Neutrophil (primary cell): ENCODE measurements at regions not wholly inside any gene's neighbourhood (a gene's known extent, or its start where the extent isn't known, plus 50 kb on each side); places are given as distances from the start of the nearest gene placed in this dataset.
"Not testable (repeated sequence)": the region's sequence is repeated elsewhere in the genome, so short reads cannot be mapped to it uniquely, and the experiment has no call there.

Source experiments
- H3K27ac ChIP-seq: fragments of 200-600 bp; sonication (generic); 2 replicates; pipeline ENCODE4 v1.5.1; 2016; ENCODE audit warnings: mild to moderate bottlenecking, moderate library complexity
- H3K27me3 ChIP-seq: fragments of 200-600 bp; sonication (generic); 2 replicates; pipeline ENCODE4 v1.6.0; 2016; ENCODE audit warnings: mild to moderate bottlenecking
- H3K36me3 ChIP-seq: fragments of 200-600 bp; sonication (generic); 2 replicates; pipeline ENCODE4 v1.5.1; 2017
- H3K4me1 ChIP-seq, 2 experiments: fragments of 200-600 bp in 1 of 2; sonication (generic) in 1 of 2; 1 replicate in 1 of 2; 2 replicates in 1 of 2; pipeline versions ENCODE4 v1.5.1 to v1.6.1; 2013 to 2016; ENCODE audit warnings: low read depth in 1 of 2, low read length in 1 of 2, mild to moderate bottlenecking in 1 of 2, moderate library complexity in 1 of 2; ENCODE audit not compliant: control insufficient read depth in 1 of 2, insufficient read depth in 1 of 2
- H3K4me3 ChIP-seq, 2 experiments: fragments of 200-600 bp in 1 of 2; sonication (generic) in 1 of 2; 1 replicate in 1 of 2; 2 replicates in 1 of 2; pipeline ENCODE4 v1.5.1; 2013 to 2016; ENCODE audit warnings: low read depth in 1 of 2, low read length in 1 of 2, mild to moderate bottlenecking in 1 of 2, moderate library complexity in 1 of 2
- H3K9me3 ChIP-seq: fragments of 200-600 bp; sonication (generic); 2 replicates; pipeline ENCODE4 v1.5.1; 2016
- TF ChIP-seq, protein P1 (sequence below): fragments of 200-600 bp; sonication (generic); IDR thresholded peaks from 2 replicates; pipeline ENCODE4 v1.5.1; 2016; ENCODE audit warnings: antibody characterized with exemption

GRCh38 chr20:53866794-53867740 is 203.3 kb downstream of the BCAS1 start:
- TF ChIP-seq, protein P1, sequence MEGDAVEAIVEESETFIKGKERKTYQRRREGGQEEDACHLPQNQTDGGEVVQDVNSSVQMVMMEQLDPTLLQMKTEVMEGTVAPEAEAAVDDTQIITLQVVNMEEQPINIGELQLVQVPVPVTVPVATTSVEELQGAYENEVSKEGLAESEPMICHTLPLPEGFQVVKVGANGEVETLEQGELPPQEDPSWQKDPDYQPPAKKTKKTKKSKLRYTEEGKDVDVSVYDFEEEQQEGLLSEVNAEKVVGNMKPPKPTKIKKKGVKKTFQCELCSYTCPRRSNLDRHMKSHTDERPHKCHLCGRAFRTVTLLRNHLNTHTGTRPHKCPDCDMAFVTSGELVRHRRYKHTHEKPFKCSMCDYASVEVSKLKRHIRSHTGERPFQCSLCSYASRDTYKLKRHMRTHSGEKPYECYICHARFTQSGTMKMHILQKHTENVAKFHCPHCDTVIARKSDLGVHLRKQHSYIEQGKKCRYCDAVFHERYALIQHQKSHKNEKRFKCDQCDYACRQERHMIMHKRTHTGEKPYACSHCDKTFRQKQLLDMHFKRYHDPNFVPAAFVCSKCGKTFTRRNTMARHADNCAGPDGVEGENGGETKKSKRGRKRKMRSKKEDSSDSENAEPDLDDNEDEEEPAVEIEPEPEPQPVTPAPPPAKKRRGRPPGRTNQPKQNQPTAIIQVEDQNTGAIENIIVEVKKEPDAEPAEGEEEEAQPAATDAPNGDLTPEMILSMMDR = no peak
- no peaks in the 10 kb centered on the region for H3K36me3 ChIP-seq
- no peaks in the 10 kb centered on the region for H3K9me3 ChIP-seq
- H3K4me3 ChIP-seq = no peak overlapping the region
- no peaks in the 10 kb centered on the region for H3K27me3 ChIP-seq
- H3K27ac ChIP-seq = peak overlapping the region; percentile 66
- peaks cover 33 to 38% of the 10 kb centered on the region in 2 experiments for H3K4me1 ChIP-seq

DNA sequence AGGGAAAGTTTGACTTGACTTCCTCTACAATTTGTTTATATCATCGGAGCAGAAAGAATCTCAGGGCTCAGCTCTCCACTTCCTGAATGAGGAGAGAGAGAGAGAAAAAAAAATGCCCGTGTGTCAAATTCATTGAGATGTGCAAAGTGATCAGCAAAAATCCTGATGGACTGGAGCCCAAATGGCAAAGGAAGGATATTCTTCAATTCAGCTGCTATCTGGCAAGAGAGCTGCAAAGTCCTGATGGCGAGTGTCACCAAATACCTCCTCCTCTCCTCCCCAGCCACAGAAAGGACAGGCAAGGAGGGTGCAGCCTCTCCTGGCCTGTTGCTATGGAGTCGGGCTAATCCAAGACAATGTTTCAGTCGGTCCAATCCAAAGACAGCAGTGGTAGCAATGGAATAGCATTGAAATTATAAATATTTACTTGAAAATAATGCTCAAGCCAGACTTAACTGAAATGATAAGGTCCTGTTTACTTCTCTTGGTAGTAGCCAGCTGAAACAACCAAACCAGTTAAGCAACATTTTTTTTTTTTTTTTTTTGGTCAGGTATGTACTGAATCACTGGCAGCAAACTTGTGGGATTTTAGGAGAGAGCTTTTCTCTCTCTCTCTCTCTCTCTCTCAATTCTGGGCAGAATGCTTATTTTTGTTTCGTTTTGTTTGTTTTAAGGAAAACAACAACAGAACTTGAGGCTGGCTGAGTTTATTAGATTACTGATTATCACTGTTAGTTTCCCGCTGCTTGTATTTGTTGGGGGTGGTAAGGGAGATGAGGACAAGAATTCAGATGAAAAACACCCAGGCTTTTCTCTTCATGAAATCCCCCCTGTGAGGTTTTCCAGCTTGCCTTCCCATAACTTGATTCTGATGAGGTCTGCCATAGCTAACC is 204.2 kb downstream of the BCAS1 start:
- Histone ChIP-seq H3K27me3 (no peaks in the 10 kb centered on the region), H3K4me3 (peak overlapping the region in 1 of 2 experiments; percentile 12), H3K4me1 (peaks cover 33 to 38% of the 10 kb centered on the region in 2 experiments), H3K9me3 (no peaks in the 10 kb centered on the region), H3K27ac (peak overlapping the region; percentile 70), H3K36me3 (no peaks in the 10 kb centered on the region)
- TF ChIP-seq, protein P1 = no peak

DNA sequence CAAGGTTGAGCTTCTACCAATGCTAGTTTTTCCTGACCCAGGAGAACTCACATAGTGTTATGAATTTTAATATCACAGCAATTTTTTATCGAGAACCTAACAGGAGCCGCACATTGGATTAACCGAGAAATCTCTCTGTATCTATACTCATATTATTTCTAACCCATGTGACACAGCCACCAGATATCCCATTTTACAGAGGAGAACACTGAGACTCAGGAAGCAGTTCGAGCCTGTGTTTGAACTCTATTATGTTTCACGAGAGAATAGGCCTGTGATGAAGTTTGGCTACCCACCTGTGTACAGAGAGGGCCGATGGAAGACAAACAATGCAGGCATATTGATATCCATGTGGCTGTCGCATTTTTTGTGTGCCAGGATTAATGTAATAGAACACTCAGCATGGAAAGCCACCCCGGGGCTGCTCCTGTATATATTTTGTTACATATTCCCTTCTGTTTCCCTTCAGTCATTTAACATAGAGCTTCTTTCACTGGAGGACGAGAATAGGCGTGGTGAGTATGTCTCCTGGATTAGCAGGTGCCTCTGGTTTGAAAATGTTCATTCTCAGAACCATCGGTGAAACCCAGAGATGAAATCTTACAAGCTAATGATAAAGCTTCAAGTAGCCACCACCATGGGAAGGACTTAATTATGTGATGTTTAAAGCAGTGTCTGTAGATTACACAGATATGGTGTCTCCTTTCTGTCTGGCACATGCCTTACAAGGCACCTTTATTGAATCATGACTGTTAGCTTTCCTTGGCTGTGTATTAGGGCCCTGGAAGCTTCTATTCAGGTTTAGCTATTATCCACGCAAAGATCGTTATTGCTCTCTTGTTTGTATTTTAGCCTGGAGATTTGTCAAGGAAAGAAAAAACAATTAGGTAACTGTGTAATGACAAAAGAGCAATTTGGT is 205.4 kb downstream of the BCAS1 start:
- not testable (repeated sequence) for H3K36me3 ChIP-seq, H3K4me3 ChIP-seq, H3K9me3 ChIP-seq, H3K27me3 ChIP-seq
- H3K27ac ChIP-seq = peak overlapping the region; percentile 70
- peaks cover 28 to 32% of the 10 kb centered on the region in 2 experiments for H3K4me1 ChIP-seq

DNA sequence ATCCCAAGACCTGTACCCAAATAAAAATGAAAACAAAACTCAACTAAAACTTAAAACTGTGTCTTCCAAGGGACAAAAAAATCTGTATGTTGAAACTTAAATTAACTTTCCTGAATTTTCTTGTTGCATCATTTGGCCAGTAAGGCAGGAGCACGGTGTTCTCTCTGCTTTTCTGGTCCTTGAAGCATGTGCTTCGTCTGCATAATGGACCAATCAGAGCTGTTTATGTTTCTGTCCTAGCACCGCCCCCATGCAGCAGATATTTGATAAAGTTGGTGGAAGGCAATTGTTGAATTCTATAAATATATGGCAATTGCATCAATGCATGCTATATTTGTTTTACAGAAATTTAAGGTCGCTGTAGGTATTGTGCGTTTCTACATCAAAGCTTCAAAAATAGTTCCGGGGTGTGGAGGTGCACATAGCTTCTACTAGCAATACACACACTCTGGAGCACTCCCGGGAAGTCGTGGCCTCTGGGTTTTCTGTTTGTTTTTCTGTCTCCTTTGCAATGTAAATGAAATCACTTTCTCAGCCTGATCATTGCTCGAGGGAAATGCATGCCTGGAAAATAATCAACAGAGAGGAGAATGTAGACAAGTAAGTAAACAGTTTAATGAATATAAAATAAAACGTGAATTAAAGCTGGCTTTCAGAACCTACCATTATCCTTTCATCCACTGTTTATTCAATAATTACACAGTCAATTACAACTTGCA is 206.3 kb downstream of the BCAS1 start:
- not testable (repeated sequence) for H3K4me3 ChIP-seq, H3K27me3 ChIP-seq, H3K27ac ChIP-seq, H3K36me3 ChIP-seq, H3K9me3 ChIP-seq
- peaks cover 20 to 22% of the 10 kb centered on the region in 2 experiments for H3K4me1 ChIP-seq

- H3K9me3 ChIP-seq, H3K27me3 ChIP-seq: not testable (repeated sequence)
Measured at GRCh38 chr20:53863535-53863922, 206.9 kb downstream of the BCAS1 start.

GRCh38 chr20:53863039-53863438 is 207.4 kb downstream of the BCAS1 start:
- H3K36me3 ChIP-seq, H3K27me3 ChIP-seq, H3K4me3 ChIP-seq, H3K27ac ChIP-seq, H3K9me3 ChIP-seq: not testable (repeated sequence)
- H3K4me1 ChIP-seq = peaks cover 20 to 22% of the 10 kb centered on the region in 2 experiments

More at GRCh38 chr20:53863535-53863922, 206.9 kb downstream of the BCAS1 start:
- peaks cover 20 to 22% of the 10 kb centered on the region in 2 experiments for H3K4me1 ChIP-seq
- H3K27ac ChIP-seq, H3K4me3 ChIP-seq, H3K36me3 ChIP-seq: not testable (repeated sequence)

- H3K4me3 ChIP-seq, H3K36me3 ChIP-seq, H3K27me3 ChIP-seq, H3K9me3 ChIP-seq, H3K27ac ChIP-seq: not testable (repeated sequence)
- peaks cover 20 to 22% of the 10 kb centered on the region in 2 experiments for H3K4me1 ChIP-seq
Measured at GRCh38 chr20:53862490-53862889, 207.9 kb downstream of the BCAS1 start.

DNA sequence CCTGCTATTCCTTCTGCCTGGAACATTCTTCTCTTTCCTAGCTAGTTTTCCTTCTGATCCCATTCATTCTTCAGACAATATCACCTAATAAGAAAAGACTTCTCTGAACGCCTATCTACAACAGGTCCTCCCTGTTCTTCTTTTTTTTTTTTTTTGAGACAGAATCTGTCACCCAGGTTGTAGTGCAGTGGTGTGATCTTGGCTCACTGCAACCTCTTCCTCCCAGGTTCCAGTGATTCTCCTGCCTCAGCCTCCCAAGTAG is 208.3 kb downstream of the BCAS1 start:
- not testable (repeated sequence) for H3K4me3 ChIP-seq, H3K36me3 ChIP-seq, H3K27ac ChIP-seq, H3K27me3 ChIP-seq, H3K9me3 ChIP-seq
- peaks cover 18 to 20% of the 10 kb centered on the region in 2 experiments for H3K4me1 ChIP-seq
